HEK293T (cell line): ENCODE measurements at regions not wholly inside any gene's neighbourhood (a gene's known extent, or its start where the extent isn't known, plus 50 kb on each side); places are given as distances from the start of the nearest gene placed in this dataset.

ENCODE experiments used
- FOXA1 ChIP-seq: fragments of 450-650 bp; IDR thresholded peaks from 2 replicates; pipeline ENCODE4 v1.6.1; 2016; ENCODE audit warnings: mild to moderate bottlenecking
- HDGF ChIP-seq: fragments of 450-650 bp; IDR thresholded peaks from 2 replicates; pipeline ENCODE4 v1.6.1; 2017; ENCODE audit warnings: antibody characterized with exemption, borderline replicate concordance
- PKNOX1 ChIP-seq: fragments of 450-650 bp; IDR thresholded peaks from 2 replicates; pipeline ENCODE4 v1.6.1; 2016
- SP1 ChIP-seq: fragments of 450-650 bp; IDR thresholded peaks from 2 replicates; pipeline ENCODE4 v1.6.1; 2017
- SUZ12 ChIP-seq: fragments of 450-650 bp; IDR thresholded peaks from 2 replicates; pipeline ENCODE4 v1.6.1; 2016; ENCODE audit warnings: mild to moderate bottlenecking

DNA sequence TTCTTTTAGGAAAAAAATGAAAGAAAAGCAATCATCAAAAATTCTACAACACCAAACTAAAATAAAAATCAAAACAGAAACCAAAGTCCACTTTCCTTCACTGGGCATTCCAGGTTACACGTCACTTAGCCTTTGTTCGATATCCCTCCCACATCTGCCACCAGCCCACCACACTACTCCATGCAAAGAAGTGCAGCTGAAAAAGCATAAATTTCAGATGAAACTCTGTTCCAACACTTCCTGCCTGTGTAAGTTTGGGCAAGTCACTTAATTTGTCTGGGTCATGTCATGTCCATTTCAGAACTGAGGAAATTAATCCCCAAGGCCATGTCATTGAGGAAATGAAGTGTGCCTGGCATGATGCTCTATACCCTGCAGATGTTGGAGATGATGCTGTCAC is 354.3 kb upstream of the USP24 start:
- TF ChIP-seq SP1, result no peak
- TF ChIP-seq HDGF, result no peak
- TF ChIP-seq PKNOX1, result no peak
- no peak for TF ChIP-seq SUZ12
- no peak for TF ChIP-seq FOXA1
